ENCODE measurements at regions not wholly inside any gene's neighbourhood (a gene's known extent, or its start where the extent isn't known, plus 50 kb on each side); places are given as distances from the start of the nearest gene placed in this dataset.
"Not testable (repeated sequence)": the region's sequence is repeated elsewhere in the genome, so short reads cannot be mapped to it uniquely, and the experiment has no call there.

DNA sequence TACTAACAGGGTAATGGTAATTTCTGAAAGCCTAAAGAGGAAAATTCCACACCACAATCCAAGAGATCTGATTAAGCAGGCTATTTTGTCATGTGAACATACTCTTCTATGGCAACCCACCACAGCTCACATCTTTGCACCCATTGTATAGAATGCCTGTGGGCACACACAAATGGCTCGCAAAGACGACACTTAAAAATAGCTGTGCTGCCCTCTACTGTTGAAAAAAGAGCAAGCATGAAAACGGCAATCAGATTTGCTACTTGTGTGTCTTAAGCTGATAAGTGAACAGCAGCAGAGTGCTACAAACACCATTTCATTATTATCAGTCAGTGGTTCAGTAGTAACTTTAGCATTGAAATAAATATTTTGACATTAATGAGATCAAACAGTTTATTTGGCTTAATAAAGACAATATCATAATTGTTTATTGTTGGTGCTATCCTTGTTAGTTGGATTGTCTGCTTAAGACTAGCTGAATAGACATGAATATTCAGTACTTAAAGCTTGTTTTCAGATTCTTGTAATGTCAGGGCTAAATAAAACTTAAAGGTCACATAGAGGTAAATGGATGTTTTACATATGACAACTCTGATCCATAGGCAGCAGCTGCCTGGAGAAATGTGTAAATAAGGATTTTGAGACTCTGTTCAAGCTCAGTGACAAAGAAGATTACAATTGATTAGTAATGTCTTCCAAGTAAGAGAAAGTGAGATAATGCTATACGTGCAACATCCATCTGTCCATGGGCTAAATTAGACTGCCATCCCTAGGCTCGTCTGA is 199.1 kb downstream of the LRRN1 start:
- peak; percentile 63 for DNase-seq (ENCODE audit: low read depth)
- peak; percentile 80 for TF ChIP-seq CTCF (IDR thresholded peaks at IDR 0.05; ENCODE audit: control insufficient read depth, extremely low read depth, insufficient read depth)
- H3K4me3 ChIP-seq (ENCODE audit: low read depth, low read length) = no peak overlapping the region

GRCh38 chr3:3999340-3999739 is 200.1 kb downstream of the LRRN1 start:
- DNase-seq (ENCODE audit: low read depth); H3K4me3 ChIP-seq (ENCODE audit: low read depth, low read length): not testable (repeated sequence)

- TF ChIP-seq CTCF (IDR thresholded peaks at IDR 0.05; ENCODE audit: control insufficient read depth, extremely low read depth, insufficient read depth) = no peak
- no peak for DNase-seq (ENCODE audit: low read depth)
- no peak overlapping the region for H3K4me3 ChIP-seq (ENCODE audit: low read depth, low read length)
Measured at GRCh38 chr3:4001976-4002375, 202.7 kb downstream of the LRRN1 start.

DNA sequence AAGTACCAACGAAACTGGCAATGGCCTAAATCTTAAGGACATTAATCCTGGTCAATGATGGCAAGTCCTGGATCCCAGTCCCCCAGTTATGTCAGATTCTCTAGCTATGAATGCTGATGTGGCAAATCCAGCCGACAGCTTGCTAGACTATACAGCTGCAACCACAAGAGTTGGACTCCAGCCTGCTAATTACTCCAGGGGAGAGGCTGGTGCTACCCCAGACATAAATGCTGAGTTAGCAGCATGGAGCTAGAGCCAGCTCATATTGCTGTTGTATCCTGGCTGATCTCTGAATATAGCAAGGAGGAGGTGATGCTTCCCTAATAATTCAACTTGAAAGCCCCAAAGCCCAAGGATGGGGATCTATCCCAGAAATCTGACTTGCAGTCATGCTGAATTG is 207.1 kb downstream of the LRRN1 start:
- DNase-seq (ENCODE audit: low read depth) = no peak
- TF ChIP-seq CTCF (IDR thresholded peaks at IDR 0.05; ENCODE audit: control insufficient read depth, extremely low read depth, insufficient read depth) = no peak

DNA sequence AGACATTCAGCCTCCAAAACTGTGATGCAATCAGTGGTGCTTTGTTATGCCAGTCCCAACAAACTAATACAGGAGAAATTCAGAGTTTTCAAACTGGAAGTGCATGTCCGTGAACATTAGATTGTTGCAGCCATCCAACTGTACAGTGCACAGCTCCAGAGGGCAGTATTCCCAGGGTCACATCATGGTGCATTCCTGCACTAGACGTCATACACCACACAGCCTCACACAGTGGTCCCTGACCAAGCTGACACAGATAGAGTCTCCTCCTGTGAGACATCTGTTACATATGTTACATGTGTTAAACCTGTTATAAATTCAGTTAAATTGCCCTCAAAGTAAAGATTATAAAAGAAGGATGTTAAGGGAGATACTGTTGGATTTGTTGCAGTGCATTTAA is 209.0 kb downstream of the LRRN1 start:
- DNase-seq (ENCODE audit: low read depth) = no peak
- TF ChIP-seq CTCF (IDR thresholded peaks at IDR 0.05; ENCODE audit: control insufficient read depth, extremely low read depth, insufficient read depth) = no peak
- H3K4me3 ChIP-seq (ENCODE audit: low read depth, low read length) = no peak overlapping the region

More for the DNA sequence above, 207.1 kb downstream of the LRRN1 start:
- no peak overlapping the region for H3K4me3 ChIP-seq (ENCODE audit: low read depth, low read length)

DNA sequence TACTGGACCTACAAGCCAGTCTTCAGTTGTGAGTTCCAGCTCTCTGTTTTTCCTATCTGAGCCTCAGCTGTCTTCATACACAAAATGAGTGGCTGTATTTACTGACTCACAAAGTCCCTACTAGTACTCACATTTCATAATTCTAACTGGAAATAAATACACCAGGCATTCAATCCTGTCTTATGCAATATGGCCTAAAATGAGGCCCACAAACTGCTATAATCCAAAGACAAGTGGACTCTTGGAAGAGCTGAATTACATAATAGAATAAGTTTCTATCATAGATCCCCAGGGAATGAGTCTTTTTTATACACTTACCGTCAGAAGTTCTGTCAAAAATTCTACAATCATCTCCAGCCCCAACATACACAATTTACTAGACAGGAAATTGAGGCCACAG is 211.9 kb downstream of the LRRN1 start:
- DNase-seq (ENCODE audit: low read depth) = no peak
- H3K4me3 ChIP-seq (ENCODE audit: low read depth, low read length) = no peak overlapping the region
- no peak for TF ChIP-seq CTCF (IDR thresholded peaks at IDR 0.05; ENCODE audit: control insufficient read depth, extremely low read depth, insufficient read depth)

DNA sequence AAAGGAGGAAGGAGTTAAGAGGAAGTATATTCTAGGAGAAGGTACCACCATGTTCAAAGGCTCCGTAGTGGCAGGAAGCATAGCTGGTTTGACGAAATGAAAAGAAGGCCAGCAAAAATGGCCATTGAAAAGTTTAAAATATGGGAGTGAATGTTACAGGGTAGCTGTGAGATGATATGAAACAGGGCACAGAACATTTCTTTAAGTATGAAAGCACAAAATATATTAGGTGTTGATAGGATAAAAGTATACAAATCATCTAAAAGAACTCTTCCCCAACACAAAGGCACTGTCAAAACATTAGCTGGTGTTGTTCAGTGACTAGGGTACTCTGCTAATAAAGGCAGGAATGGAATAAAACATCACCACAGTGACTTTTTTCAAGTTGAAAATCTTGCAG is 216.2 kb downstream of the LRRN1 start:
- no peak for TF ChIP-seq CTCF (IDR thresholded peaks at IDR 0.05; ENCODE audit: control insufficient read depth, extremely low read depth, insufficient read depth)
- H3K4me3 ChIP-seq (ENCODE audit: low read depth, low read length) = no peak overlapping the region
- no peak for DNase-seq (ENCODE audit: low read depth)
